ENCODE measurements at regions not wholly inside any gene's neighbourhood (a gene's known extent, or its start where the extent isn't known, plus 50 kb on each side); places are given as distances from the start of the nearest gene placed in this dataset.
"Not testable (repeated sequence)": the region's sequence is repeated elsewhere in the genome, so short reads cannot be mapped to it uniquely, and the experiment has no call there.

GRCh38 chr1:185539277-185539943 lies 194.8 kb upstream of the HMCN1 start:
- no peak for DNase-seq

DNA sequence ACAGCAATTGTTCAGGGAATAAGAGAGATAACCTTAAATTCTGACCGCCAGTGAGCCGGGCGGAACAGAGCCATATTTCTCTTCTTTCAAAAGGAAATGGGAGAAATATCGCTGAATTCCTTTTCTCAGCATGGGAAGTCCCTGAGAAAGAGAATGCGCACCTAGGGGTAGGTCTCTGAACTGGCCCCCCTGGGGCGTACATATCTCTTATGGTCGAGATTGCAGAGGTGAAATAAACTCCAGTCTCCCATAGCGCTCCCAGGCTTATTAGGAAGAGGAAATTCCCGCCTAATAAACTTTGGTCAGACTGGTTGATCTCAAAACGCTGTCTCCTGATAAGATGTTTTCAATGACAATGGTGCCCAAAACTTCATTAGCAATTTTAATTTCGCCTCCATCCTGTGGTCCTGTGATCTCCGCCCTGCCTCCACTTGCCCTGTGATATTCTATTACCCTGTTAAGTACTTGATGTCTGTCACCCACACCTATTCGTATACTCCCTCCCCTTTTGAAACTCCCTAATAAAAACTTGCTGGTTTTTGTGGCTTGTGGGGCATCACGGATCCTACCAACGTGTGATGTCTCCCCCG lies 195.8 kb upstream of the HMCN1 start:
- DNase-seq = not testable (repeated sequence)

DNA sequence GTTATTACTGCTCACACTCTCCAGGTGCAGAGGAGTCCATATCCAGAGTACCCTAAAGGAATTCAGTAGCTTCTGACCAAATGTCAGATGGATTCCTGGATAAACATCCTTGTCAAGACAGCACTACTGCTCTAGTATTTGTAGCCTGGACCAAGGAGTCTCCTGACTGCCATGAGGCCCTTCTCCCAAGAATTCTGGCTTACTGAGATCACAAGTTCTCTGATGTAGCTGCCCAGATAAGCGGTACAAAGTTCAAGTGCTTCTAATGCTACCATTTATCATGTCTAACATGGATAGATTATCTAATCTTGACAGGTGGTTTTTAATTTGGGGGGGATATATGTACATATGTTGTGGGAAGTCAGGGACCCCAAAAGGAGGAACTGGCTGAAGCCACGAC lies 196.6 kb upstream of the HMCN1 start:
- DNase-seq = no peak

GRCh38 chr1:185536165-185536920 lies 197.8 kb upstream of the HMCN1 start:
- no peak for DNase-seq

- no peak for DNase-seq
Observed at GRCh38 chr1:185535621-185536020, 198.6 kb upstream of the HMCN1 start.

DNA sequence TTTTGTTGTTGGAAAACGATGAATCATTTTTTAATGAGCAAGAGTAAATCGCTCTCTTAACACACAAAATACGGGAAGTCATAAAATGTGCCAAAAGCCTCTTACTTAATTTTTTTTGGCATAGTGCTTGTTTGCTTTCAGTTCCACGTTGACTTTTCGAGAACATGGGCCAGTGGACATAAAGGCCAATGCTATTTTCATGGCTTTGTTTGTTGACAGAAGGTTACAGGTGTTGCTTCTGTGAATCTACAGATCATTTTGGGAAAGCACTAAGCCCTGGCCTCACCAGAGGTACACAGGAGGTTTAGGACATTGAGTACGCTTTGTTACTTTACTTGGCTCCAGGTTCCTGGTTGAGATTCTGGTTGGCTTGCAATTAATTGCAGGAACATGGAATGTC lies 199.4 kb upstream of the HMCN1 start:
- DNase-seq = no peak

GRCh38 chr1:185533596-185533995 lies 200.6 kb upstream of the HMCN1 start:
- DNase-seq = no peak

- no peak for DNase-seq
Observed at GRCh38 chr1:185532856-185533255, 201.3 kb upstream of the HMCN1 start.

DNA sequence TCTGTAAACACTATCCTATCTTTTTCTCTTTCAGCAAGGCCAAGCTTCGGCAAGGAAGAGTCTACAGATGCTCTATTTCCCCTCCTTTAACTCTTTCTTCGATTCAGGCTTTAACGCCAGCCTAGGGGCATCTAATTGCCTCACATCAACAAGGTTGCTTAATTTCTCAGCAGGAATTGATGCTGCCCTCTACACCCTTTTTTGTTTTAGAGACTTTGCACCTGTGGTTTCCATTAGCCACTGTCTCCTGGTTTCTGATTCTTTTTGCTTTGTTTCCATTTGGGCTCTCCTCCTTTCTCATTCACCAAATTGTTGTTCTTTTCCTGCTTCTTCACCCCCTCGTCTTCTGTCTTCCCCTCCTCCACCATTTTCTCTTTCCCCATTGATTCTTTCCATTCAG lies 202.4 kb upstream of the HMCN1 start:
- DNase-seq = no peak

DNA sequence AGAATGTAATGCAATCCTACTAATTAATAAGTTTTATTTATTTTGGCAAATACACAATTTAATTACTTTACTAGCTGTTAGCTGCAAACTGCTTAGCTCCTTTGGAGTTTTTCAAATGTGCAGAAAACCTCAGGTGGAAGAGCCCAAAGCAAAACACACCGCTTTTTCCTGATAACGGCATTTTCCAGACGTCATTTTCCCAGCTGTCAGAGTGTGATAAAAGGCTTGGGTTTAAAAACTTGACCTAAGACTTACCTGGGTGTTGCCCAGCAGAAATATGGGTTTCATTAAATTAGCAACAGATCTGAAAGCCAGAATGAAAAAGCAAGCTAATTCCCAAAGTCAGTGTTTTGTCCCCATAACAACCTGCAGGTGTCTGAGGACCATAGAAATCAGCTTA lies 204.0 kb upstream of the HMCN1 start:
- no peak for DNase-seq

DNA sequence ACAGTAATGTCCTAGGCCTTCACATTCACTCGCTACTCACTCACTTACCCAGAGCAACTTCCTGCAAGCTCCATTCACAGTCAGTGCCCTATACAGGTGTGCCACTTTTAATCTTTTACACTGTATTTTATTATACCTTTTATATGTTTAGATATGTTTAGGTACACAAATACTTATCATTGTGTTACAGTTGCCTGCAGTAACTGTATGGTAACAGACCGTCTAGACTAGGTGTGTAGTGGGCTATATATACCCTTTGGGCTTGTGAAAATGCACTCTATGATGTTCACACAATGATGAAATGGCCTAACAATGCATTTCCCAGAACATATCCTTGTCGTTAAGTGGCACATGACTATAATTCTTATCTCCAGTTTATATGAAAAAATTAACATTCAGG lies 204.5 kb upstream of the HMCN1 start:
- no peak for DNase-seq

- DNase-seq = no peak
Observed at GRCh38 chr1:185528084-185528676, 206.0 kb upstream of the HMCN1 start.

- DNase-seq = no peak
Observed at GRCh38 chr1:185526344-185527307, 207.6 kb upstream of the HMCN1 start.

DNA sequence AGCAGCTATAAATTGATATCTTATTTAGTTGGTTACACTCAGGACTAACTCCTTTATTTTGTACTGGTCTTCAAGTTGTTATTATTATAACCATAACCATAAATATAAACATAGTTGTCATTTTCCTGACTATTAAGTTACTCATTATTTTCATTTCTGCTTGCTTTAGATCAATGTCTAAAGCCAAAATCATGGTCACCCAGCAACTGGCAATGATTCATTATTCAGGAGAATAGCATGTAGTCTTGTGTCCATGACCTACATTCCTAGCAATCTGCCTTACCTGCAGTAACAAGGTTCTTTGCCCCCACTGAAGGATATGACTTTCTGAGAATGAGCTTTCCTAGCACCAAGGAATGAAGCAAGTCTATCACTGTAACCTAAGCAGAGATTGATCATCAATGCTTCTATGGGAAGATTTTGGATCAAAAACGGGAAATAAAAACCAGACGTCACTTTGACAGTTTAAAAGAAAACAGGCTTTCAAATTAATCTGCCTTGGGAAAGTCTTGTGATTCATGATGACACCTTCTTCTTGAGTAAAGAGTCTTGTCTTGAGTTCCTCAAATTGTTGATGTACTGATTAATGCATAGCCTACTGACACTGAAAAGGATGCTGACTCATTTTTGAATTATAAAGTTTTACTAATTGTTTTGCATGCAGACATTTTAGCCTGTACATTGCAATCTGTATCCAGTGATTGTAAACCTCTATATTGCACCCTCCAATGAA lies 203.3 kb upstream of the IVNS1ABP start:
- DNase-seq = no peak

DNA sequence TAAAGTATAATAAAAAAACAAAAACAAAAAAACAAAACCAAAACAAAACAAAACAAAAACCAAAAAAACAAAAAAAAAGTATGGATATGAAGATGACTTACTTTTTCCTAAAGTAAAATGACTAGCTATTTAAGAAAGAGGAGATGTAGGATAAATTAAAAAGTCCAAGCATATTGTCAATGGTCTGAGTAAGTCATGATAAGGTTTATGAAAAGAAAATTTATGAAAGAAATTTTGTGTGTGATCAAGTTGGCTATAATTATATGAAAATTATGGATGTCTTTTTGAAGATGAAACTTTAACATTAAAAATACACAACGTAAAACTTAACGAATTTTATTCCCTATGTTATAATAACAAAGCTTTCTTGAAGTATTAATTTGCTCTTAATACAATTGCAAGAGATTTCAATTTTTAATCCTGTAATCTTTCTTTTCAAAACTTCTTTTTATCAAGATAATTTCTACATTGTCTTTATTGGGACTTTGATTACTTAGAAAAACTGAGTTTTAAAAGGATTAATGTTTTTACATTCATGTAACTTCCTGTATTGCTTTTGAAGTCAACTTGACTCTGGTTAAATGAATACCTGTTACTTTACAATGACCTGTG lies 200.9 kb upstream of the IVNS1ABP start:
- no peak for DNase-seq

- not testable (repeated sequence) for DNase-seq
Observed at GRCh38 chr1:185517301-185517700, 200.3 kb upstream of the IVNS1ABP start.

GRCh38 chr1:185515696-185516095 lies 198.7 kb upstream of the IVNS1ABP start:
- no peak for DNase-seq

DNA sequence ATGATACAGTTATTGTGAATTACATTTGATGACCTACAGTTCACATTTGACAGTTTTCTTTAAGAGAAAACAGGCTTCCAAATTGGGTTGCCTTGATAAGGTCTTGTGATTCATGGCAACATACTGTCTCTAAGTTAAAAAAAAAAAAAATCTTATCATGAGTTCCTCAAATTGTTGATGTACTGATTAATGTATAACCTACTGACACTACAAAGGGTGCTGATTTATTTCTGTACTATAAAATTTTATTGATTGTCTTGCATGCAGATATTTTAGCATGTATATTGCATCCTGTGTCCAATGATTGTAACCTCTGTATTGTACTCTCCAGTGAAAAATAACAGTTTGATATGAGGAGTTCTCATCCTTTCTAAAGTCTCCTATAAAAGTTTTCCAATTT lies 197.3 kb upstream of the IVNS1ABP start:
- no peak for DNase-seq

DNA sequence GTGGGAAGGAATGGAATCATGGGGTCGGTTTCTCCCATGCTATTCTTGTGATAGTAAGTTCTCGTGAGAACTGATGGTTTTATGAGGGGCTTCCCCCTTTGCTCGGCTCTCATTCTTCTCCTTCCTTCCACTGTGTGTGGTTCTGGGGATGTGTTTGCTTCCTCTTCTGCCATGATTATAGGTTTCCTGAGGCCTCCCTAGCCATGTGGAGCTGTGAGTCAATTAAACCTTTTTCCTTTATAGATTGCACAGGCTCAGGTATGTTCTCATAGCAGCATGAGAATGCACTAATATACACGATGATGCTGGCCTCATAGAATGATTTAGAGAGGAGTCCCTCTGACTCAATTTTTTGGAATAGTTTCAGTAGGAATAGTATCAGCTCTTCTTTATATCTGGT lies 195.4 kb upstream of the IVNS1ABP start:
- DNase-seq = no peak

DNA sequence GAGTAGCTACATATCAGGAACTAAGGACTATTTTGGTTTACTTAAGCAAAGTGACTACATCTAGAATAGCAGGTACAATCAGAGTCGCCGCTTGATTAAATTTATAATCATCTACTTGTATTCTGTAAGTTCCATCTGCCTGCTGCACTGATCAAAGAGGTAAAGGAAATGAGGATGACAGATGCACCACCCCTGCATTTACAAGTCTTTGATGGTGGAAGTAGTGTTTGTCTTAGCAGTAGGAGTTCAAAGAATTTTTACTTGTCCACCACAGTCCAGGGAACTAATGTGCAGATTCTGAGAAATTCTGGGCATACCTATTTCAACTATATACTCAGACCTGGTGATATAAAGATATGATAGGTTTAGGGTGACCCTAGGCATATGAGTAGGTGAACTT lies 184.1 kb upstream of the IVNS1ABP start:
- no peak for DNase-seq

DNA sequence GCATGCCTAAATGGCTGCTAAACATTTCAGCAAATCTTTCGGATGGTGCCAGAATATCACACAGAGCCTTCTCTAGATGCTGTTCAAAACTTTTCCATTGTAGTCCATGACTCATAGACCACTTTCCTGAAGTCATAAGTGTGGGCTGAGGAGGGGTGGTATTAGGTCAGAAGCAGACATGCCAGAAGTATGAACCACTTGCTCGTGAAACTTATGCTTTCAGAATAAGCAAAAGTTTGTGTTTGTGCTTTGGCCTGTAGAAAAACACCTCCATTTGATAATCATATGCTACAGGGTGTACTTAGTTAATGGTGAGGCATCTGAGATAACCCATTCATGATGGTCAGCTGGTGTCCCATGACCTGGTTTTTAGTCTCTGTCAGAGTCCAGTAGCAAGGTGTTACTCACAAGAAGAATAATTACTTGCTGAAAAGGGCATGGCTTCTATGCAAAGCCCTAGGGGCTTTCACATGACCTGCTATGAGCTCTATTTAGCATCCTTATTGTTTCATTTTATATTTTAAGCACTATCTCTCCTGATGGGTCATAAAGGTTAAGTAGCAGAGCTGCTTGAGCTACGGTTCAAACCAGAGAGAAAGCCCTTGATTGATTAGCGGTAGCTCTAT lies 183.1 kb upstream of the IVNS1ABP start:
- no peak for DNase-seq
